HepG2 (cell line): ENCODE measurements at regions not wholly inside any gene's neighbourhood (a gene's known extent, or its start where the extent isn't known, plus 50 kb on each side); places are given as distances from the start of the nearest gene placed in this dataset.

ENCODE experiments used
- CCAR2 ChIP-seq: fragments of 200-400 bp; formaldehyde crosslinking; optimal IDR thresholded peaks from 2 replicates; pipeline ENCODE3; 2018; ENCODE audit warnings: low read depth, mild to moderate bottlenecking, low read length, moderate library complexity
- FIP1L1 ChIP-seq: fragments of 200-400 bp; formaldehyde crosslinking; IDR thresholded peaks from 2 replicates; pipeline ENCODE4 v1.6.1; 2018; ENCODE audit warnings: low read depth, mild to moderate bottlenecking, low read length, moderate library complexity, borderline replicate concordance; ENCODE audit not compliant: insufficient read depth
- FOXC1 ChIP-seq: sonication (generic); formaldehyde crosslinking; IDR thresholded peaks from 2 replicates; pipeline ENCODE4 v1.8.0; 2022; ENCODE audit warnings: mild to moderate bottlenecking, missing genetic modification reagents, borderline replicate concordance
- HNF4G ChIP-seq, 2 experiments: sonication (generic) in 1 of 2; formaldehyde crosslinking in 1 of 2; IDR thresholded peaks; 2 replicates each; pipeline versions ENCODE4 v1.4.0 to v1.6.1; 2011 to 2020; ENCODE audit warnings: borderline replicate concordance in 2 of 2, low read depth in 2 of 2, mild to moderate bottlenecking in 2 of 2, low read length in 1 of 2, missing genetic modification reagents in 1 of 2, moderate library complexity in 1 of 2
- IKZF1 ChIP-seq: fragments of 450-650 bp; IDR thresholded peaks from 2 replicates; pipeline ENCODE4 v1.7.1; 2016
- IRF2 ChIP-seq: IDR thresholded peaks from 2 replicates; pipeline ENCODE4 v1.6.1; 2018; ENCODE audit warnings: missing genetic modification reagents, missing compliant biosample characterization
- KDM6A ChIP-seq: IDR thresholded peaks from 2 replicates; pipeline ENCODE4 v1.6.1; 2016; ENCODE audit warnings: low read depth
- NCOR1 ChIP-seq: fragments of 200-600 bp; sonication (generic); IDR thresholded peaks from 2 replicates; pipeline ENCODE4 v1.7.0; 2017; ENCODE audit warnings: antibody characterized with exemption, low read length, borderline replicate concordance
- PLRG1 ChIP-seq: fragments of 450-650 bp; conservative IDR thresholded peaks from 2 replicates; pipeline ENCODE4 v1.6.1; 2016
- RBFOX2 ChIP-seq: fragments of 200-400 bp; formaldehyde crosslinking; IDR thresholded peaks from 2 replicates; pipeline ENCODE4 v1.6.1; 2017; ENCODE audit warnings: low read depth, mild to moderate bottlenecking, low read length
- SNAPC2 ChIP-seq: sonication (generic); formaldehyde crosslinking; IDR thresholded peaks from 2 replicates; pipeline ENCODE4 v1.8.1; 2022; ENCODE audit warnings: mild to moderate bottlenecking, missing genetic modification reagents
- TAF15 ChIP-seq: fragments of 200-400 bp; formaldehyde crosslinking; IDR thresholded peaks from one replicate; pipeline ENCODE4 v1.6.1; 2018; ENCODE audit warnings: mild to moderate bottlenecking, low read depth, low read length; ENCODE audit not compliant: poor library complexity, severe bottlenecking
- TCF7L2 ChIP-seq: IDR thresholded peaks from 2 replicates; pipeline ENCODE4 v1.6.1; 2011; ENCODE audit warnings: mild to moderate bottlenecking, low read depth, low read length, moderate library complexity
- ZFY ChIP-seq: sonication (generic); formaldehyde crosslinking; IDR thresholded peaks from 2 replicates; pipeline ENCODE4 v1.4.0; 2020; ENCODE audit warnings: missing genetic modification reagents
- ZMAT3 ChIP-seq: sonication (generic); formaldehyde crosslinking; conservative IDR thresholded peaks from 2 replicates; pipeline ENCODE4 v1.7.0; 2021; ENCODE audit warnings: missing genetic modification reagents
- ZNF24 ChIP-seq: fragments of 450-650 bp; IDR thresholded peaks from 2 replicates; pipeline ENCODE4 v1.6.1; 2017; ENCODE audit warnings: antibody characterized with exemption, mild to moderate bottlenecking
- ZNF292 ChIP-seq: sonication (generic); formaldehyde crosslinking; IDR thresholded peaks from 2 replicates; pipeline ENCODE4 v1.8.1; 2022; ENCODE audit warnings: mild to moderate bottlenecking, low read depth, missing genetic modification reagents, borderline replicate concordance
- ZNF44 ChIP-seq: sonication (generic); formaldehyde crosslinking; IDR thresholded peaks from 2 replicates; pipeline ENCODE4 v1.5.1; 2020; ENCODE audit warnings: mild to moderate bottlenecking, missing genetic modification reagents
- ZNF775 ChIP-seq: sonication (generic); formaldehyde crosslinking; IDR thresholded peaks from 2 replicates; pipeline ENCODE4 v1.4.0; 2020; ENCODE audit warnings: missing genetic modification reagents, mild to moderate bottlenecking, moderate library complexity, borderline replicate concordance
- TF ChIP-seq, protein P1 (sequence below): sonication (generic); formaldehyde crosslinking; IDR thresholded peaks from 2 replicates; pipeline ENCODE4 v1.5.1; 2020; ENCODE audit warnings: missing genetic modification reagents, mild to moderate bottlenecking, borderline replicate concordance
- TF ChIP-seq, protein P2 (sequence below): sonication (generic); formaldehyde crosslinking; IDR thresholded peaks from 2 replicates; pipeline ENCODE4 v1.4.0; 2020; ENCODE audit warnings: missing genetic modification reagents
- TF ChIP-seq, protein P3 (sequence below): sonication (generic); formaldehyde crosslinking; IDR thresholded peaks from 2 replicates; pipeline ENCODE4 v1.4.0; 2020; ENCODE audit warnings: missing genetic modification reagents
- TF ChIP-seq, protein P4 (sequence below): sonication (generic); formaldehyde crosslinking; IDR thresholded peaks from 2 replicates; pipeline ENCODE4 v1.8.0; 2023; ENCODE audit warnings: mild to moderate bottlenecking, missing genetic modification reagents

DNA sequence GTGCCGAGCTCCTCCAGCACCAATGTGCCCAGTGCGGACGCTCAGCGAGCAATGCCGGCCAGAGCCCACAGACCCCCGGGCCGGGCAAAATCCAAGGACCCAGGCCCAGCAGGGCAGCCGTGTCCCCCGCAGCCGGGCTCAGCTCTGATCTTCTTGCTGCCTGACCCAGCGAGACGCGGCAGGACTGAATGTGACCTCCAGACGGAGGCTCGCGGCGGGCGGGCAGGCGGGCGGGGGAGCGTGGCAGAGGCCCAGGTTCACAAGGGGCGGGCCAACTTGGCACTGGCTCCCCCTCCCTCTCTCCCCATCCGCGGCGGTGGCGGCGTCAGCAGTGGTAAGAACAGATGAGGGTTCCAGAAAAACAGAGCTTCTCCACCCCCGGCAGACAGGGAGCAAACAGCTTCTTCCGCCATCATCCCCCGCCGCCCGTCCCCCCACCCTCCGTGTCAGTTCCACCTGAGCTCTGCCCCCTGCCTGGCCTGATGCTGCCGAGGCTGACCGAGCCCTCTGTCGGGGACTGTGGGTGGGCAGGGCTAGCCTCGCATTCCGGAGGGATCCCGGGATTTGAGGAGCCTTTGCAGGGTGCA, 94.3 kb downstream of the RFLNA start (continued):
- TF ChIP-seq, protein P1, sequence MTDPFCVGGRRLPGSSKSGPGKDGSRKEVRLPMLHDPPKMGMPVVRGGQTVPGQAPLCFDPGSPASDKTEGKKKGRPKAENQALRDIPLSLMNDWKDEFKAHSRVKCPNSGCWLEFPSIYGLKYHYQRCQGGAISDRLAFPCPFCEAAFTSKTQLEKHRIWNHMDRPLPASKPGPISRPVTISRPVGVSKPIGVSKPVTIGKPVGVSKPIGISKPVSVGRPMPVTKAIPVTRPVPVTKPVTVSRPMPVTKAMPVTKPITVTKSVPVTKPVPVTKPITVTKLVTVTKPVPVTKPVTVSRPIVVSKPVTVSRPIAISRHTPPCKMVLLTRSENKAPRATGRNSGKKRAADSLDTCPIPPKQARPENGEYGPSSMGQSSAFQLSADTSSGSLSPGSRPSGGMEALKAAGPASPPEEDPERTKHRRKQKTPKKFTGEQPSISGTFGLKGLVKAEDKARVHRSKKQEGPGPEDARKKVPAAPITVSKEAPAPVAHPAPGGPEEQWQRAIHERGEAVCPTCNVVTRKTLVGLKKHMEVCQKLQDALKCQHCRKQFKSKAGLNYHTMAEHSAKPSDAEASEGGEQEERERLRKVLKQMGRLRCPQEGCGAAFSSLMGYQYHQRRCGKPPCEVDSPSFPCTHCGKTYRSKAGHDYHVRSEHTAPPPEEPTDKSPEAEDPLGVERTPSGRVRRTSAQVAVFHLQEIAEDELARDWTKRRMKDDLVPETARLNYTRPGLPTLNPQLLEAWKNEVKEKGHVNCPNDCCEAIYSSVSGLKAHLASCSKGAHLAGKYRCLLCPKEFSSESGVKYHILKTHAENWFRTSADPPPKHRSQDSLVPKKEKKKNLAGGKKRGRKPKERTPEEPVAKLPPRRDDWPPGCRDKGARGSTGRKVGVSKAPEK (CRISPR knock-in tag), result no peak; the same call in 1 of the 2 replicates
- TF ChIP-seq, protein P2, sequence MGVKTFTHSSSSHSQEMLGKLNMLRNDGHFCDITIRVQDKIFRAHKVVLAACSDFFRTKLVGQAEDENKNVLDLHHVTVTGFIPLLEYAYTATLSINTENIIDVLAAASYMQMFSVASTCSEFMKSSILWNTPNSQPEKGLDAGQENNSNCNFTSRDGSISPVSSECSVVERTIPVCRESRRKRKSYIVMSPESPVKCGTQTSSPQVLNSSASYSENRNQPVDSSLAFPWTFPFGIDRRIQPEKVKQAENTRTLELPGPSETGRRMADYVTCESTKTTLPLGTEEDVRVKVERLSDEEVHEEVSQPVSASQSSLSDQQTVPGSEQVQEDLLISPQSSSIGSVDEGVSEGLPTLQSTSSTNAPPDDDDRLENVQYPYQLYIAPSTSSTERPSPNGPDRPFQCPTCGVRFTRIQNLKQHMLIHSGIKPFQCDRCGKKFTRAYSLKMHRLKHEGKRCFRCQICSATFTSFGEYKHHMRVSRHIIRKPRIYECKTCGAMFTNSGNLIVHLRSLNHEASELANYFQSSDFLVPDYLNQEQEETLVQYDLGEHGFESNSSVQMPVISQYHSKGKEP, result no peak
- TF ChIP-seq IRF2 (CRISPR knock-in tag) (no peak), FOXC1 (peak; percentile 58; the same call in 1 of the 2 replicates), TCF7L2 (no peak), ZMAT3 (CRISPR knock-in tag) (peak; percentile 76; the same call in 1 of the 2 replicates), ZFY (CRISPR knock-in tag) (peak; percentile 58; the same call in 1 of the 2 replicates), TAF15 (peak; percentile 45), KDM6A (no peak), NCOR1 (no peak), ZNF44 (CRISPR knock-in tag) (no peak), ZNF292 (CRISPR knock-in tag) (peak; percentile 74; the same call in 1 of the 2 replicates), PLRG1 (no peak), CCAR2 (no peak), HNF4G (IDR thresholded peaks at IDR 0.05; ENCODE audit: borderline replicate concordance, low read depth, low read length) (0 out of 2 replicates have a peak, but pooled peaks have one; percentile 3), HNF4G (CRISPR knock-in tag; IDR thresholded peaks at IDR 0.05; ENCODE audit: borderline replicate concordance, low read depth) (0 out of 2 replicates have a peak, but pooled peaks have one; percentile 6), ZNF775 (CRISPR knock-in tag) (no peak), RBFOX2 (peak; percentile 63; the same call in 1 of the 2 replicates), IKZF1 (no peak), SNAPC2 (CRISPR knock-in tag) (no peak), FIP1L1 (no peak), ZNF24 (no peak)
- TF ChIP-seq, protein P3, sequence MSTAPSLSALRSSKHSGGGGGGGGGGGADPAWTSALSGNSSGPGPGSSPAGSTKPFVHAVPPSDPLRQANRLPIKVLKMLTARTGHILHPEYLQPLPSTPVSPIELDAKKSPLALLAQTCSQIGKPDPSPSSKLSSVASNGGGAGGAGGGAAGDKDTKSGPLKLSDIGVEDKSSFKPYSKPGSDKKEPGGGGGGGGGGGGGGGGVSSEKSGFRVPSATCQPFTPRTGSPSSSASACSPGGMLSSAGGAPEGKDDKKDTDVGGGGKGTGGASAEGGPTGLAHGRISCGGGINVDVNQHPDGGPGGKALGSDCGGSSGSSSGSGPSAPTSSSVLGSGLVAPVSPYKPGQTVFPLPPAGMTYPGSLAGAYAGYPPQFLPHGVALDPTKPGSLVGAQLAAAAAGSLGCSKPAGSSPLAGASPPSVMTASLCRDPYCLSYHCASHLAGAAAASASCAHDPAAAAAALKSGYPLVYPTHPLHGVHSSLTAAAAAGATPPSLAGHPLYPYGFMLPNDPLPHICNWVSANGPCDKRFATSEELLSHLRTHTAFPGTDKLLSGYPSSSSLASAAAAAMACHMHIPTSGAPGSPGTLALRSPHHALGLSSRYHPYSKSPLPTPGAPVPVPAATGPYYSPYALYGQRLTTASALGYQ (CRISPR knock-in tag), result peak; percentile 67
- TF ChIP-seq, protein P4, sequence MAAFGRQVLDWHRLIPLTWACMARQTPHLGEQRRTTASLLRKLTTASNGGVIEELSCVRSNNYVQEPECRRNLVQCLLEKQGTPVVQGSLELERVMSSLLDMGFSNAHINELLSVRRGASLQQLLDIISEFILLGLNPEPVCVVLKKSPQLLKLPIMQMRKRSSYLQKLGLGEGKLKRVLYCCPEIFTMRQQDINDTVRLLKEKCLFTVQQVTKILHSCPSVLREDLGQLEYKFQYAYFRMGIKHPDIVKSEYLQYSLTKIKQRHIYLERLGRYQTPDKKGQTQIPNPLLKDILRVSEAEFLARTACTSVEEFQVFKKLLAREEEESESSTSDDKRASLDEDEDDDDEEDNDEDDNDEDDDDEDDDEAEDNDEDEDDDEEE (CRISPR knock-in tag), result 0 out of 2 replicates have a peak, but pooled peaks have one; percentile 22
